HG03280 (cell line): ENCODE measurements at regions not wholly inside any gene's neighbourhood (a gene's known extent, or its start where the extent isn't known, plus 50 kb on each side); places are given as distances from the start of the nearest gene placed in this dataset.

Experiments used
- ATAC-seq: cut with Tn5 transposase; IDR thresholded peaks from one replicate; pipeline ENCODE4 v1.9.1; 2021; ENCODE audit warnings: mild to moderate bottlenecking, moderate library complexity; ENCODE audit not compliant: unreplicated experiment

DNA sequence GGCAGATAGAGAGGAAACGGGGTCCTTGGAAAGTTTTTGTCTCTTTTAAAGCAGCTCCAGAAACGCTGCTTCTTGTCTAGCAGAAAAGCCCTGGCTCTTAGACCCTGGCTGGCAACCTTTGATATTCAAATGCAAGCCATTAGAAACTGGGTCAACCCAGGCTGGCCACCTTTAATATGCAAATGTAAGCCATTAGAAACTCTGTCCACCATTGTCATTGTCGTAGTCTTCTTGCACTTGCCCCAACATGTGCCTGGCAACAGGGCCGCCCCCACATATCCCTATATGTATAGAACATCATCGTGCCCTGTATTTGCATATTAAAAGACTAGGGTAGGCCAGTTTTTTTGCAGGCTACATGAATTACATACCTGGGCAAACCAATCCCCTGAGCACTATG is 621.3 kb upstream of the DPP6 start:
- no peak for ATAC-seq

GRCh38 chr7:153432063-153432462 is 620.1 kb upstream of the DPP6 start:
- no peak for ATAC-seq

DNA sequence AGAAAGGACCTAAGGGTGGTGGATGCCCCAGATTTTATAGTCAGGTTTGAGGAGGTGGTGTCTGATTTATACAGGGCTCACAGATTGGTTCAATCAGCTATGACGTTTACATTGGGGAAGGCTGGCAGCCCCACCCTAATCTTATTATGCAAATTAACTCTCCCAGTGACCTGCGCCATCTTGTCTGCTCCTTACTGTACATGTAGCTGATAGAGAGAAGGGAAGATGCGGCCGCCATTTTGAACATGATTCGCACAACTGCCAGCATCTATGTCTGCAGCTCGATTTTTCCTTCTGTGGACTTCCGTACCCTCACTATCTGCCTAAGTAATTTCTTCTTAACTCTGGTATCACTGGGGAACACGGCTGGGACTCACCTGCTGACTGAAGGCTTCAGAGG is 619.0 kb upstream of the DPP6 start:
- no peak for ATAC-seq

DNA sequence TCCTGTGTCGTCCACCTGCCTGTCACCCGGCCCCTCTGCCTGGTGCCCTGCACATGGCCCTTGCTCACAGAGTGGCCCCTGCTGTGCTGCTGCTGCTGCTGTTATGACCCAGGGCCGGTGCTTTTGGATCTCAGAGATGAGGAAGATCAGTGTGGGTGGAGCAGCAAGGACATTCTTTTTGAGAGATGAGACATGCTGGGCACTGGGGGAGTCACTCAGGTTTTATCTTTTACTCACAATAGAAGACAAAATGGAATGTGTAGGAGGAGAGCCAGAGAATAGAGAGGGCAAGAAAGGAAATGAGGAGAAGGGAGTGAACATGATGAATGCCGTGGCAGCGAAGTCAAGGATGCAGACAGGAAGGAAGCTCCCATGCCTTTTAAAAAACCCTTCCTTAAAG is 611.5 kb upstream of the DPP6 start:
- ATAC-seq, result no peak

- ATAC-seq, result no peak
Measured at GRCh38 chr7:153443032-153443701, 609.0 kb upstream of the DPP6 start.

- ATAC-seq, result no peak
Measured at GRCh38 chr7:153444641-153445040, 607.6 kb upstream of the DPP6 start.

DNA sequence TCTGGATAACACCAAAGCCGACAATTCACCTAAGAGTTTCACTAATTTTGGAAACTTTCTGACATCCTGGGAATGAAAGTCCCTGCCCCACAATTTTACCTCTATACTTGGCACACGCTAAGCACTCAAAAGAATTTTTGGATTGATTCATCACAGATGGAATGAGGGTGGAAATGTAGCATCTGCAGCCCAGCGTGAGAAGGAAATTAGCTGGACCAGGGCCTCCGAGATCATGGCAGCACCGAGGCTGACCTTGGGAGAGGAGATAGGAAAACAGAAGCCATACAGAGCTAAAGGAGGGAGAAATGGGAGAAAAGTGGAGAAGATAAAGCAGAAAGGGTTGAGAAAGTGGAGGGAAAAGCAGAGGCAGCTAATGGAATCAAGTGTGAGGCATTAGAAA is 606.6 kb upstream of the DPP6 start:
- ATAC-seq, result no peak

DNA sequence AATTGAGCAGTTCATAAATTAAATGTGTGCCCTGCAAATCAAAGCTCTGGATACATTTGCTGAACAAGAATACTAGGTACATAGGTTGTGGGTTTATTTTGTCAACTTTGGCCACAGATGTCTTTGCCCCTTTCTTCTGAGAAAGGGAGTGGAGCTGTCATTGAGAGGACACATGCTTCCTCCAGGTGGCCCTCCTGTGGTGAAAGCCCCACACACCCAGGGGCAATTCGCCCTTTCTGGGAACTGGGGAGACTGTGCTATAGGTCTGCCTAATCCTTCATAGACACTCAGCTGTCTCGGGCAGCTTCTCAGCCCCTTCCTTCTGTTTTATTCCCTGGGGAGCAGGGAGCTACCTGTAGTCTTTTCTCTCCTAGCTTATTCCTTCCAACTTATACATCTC is 605.7 kb upstream of the DPP6 start:
- ATAC-seq, result no peak

GRCh38 chr7:153447011-153447410 is 605.2 kb upstream of the DPP6 start:
- ATAC-seq, result no peak

DNA sequence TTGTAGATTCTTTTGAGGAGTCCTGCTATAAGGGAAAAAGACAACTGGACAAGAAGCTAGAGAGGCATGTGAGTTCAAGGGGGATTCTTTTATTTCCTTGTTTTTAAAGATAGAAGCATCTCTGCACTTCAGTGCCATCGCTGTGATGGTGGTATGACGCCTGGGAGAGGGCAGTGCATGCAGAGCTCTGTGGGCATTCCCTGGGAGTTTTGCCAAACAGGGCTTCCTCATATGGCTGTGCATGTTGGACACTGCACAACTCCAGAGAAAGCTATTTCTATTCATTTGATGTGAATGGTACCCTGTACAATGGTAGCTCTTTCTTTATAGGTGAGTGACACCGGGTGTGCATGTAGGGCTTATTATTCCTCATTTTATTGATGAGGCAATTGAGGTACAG is 599.5 kb upstream of the DPP6 start:
- no peak for ATAC-seq

GRCh38 chr7:153454306-153454705 is 597.9 kb upstream of the DPP6 start:
- ATAC-seq, result no peak

- ATAC-seq, result no peak
Measured at GRCh38 chr7:153457746-153458145, 594.5 kb upstream of the DPP6 start.

DNA sequence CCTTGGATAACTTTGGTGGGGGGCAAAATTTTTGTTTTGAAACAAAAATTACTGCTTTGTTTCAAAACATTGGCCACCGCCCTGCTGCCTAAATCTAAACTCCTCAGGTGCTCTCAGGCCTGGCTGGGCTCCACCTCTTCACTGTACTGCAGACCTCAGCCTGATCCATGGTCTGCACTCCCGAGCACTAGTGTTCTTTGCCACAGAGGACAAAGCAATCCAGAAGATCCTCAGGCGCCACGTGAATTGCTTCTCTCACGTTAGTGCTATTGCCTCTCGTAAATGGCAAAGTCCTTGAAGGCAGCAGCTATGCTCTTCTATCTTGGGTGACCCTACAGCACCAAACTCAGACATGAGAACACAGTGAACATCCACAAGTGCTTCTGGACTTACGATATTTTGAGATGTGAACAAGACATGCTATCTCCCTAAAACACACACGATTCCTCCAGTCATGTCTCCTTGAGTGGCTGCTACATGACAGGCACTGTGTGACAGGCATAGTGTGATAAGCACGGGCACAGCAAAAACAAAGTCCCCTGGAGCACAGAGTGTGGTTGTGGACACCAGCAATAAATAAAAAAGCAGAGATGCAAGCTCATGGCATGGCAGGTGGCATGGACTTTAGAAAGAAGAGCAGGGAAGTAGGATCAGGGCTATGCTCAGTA is 582.1 kb upstream of the DPP6 start:
- ATAC-seq, result no peak

DNA sequence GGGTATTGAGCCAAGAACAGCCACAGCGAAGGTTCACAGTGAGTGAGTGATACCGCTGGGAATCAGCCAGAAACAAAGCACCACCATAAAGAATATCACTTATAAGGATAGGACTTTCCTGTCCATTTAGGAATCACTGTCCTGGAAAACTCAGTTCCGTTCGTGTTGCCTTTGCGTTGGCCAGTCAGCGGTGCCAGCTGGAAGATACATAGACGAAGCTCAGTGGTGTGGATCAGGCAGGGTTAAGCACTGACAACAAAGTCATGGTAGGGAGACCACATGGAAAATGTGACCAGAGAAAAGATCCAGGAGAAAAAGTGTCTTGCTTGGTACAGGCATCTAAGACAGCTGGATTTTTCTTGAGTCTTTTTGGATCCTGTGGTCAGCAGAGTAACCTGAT is 579.7 kb upstream of the DPP6 start:
- no peak for ATAC-seq

GRCh38 chr7:153473185-153473584 is 579.0 kb upstream of the DPP6 start:
- ATAC-seq, result no peak

- ATAC-seq, result no peak
Measured at GRCh38 chr7:153475239-153475638, 577.0 kb upstream of the DPP6 start.

GRCh38 chr7:153476166-153476565 is 576.0 kb upstream of the DPP6 start:
- no peak for ATAC-seq

DNA sequence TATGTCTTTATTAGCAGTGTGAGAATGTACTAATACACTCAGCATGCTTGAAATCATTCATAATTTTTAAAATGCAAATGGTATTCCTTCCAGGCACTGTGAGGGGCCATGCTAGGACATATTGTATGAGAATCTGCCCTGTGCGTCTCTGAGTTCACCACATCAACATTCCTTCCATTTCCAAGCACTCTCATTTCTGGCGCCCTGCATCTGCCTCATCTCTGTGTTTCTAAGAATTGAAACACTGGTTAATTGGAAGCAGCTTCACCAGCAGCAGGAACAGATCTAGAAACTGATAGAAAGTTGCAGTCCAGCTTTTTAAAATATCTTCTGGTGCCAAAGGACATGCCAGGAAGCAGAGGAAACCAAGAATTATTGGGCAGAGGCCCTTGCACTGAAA is 555.9 kb upstream of the DPP6 start:
- ATAC-seq, result no peak

DNA sequence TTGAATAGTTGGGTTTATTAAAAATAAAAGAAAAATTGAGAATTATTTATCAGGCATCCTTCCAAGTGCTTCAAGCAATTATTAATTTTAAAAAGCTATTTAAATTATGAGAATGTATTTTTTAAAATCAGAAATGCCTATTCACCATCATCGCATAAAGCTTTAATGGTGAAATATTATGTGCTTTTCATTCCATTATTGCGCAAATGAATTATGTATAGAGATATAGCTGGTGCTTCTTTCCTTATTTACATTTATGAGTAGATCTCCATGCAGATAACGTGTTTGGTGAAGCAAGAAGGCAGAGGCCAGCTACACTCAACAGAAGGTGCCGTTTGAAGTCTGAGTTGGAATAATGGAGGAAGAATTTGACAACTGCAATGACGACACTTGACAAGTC is 549.1 kb upstream of the DPP6 start:
- no peak for ATAC-seq

DNA sequence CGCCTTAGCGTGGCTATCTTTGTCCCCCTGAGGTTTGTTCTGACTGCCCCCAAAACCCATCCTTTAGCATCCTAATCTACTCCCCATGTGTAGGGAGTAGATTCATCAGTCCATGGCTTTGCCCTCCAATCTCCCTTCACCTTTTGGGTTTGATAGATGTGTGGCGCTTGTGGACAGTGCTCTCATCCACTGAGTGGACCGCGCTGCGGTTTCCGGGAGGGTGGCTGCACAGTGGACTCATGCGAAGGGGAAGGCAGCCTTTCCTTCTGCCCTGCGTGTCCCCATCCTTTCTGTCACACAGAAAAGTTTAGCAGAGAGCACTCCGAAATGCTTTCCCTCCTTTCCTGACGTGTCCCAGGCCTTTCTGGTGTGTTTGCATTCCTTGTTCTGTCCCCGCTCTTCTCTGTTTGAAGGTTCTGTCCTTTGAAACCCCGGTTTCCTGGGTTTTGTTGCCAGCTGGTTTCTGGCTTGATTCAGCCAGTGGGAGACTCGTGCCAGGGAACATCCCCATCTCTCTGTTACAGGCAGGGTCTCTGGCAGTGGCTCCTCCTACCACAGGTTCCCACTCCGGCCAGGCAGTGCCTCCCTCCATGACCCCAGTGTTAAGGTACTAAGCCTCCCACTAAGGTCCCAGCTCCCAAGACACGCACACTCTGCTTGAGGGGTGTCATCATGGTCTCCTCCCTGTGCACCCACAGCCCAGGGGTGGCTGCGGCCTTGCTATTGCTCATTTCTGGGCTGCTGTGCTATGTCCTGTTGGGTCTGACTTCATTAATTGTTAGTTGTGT is 547.7 kb upstream of the DPP6 start:
- ATAC-seq, result no peak

- no peak for ATAC-seq
Measured at GRCh38 chr7:153507885-153508284, 544.3 kb upstream of the DPP6 start.

DNA sequence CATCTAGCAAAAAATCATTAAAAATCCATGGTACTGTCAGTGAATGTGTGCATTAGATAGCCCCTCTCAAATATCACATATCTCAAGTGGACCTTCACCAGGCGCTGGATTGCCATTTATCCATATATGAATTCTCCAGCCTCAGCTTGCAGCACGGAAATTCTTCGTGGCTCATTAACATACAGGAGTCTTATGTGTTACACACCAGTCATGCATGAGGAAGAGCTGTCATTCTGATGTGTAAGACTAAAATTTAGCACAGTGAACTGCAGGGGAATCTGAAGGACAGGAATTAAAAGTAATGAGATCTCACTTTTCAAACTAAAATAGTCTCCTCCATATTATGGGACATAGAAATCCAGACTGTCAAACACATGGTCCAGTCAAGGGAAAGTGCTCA is 542.4 kb upstream of the DPP6 start:
- ATAC-seq, result no peak
